ENCODE measurements at regions not wholly inside any gene's neighbourhood (a gene's known extent, or its start where the extent isn't known, plus 50 kb on each side); places are given as distances from the start of the nearest gene placed in this dataset.

DNA sequence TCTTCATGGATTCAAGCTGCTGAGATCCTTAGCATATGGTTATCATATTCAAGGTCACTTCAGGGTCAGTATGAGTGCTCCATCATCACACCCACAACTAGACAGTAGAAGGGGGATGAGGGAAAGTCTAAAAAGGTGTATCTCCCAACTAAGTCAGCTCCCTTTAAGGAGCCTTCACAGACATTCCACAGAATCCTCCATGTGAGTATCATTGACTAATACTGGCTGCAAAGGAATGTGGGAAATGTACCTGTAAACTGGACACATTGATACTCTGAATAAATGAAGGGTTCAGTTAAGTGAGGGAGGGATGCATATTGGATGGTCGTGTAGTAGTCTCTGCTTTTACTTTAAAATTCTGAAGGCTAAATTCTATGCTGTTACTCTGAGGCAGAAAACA, 330.7 kb downstream of the LRRC70 start:
- Histone ChIP-seq H3K14ac (ENCODE audit: insufficient read depth, low read length) (no peak overlapping the region), H2AK5ac (ENCODE audit: insufficient read length, low read length) (no peak overlapping the region), H3K9me3 (ENCODE audit: control insufficient read depth, low read depth, low read length) (no peaks in the 10 kb centered on the region), H3K18ac (ENCODE audit: insufficient read length, low read depth, low read length) (no peak overlapping the region), H2BK5ac (ENCODE audit: insufficient read length, low read length) (no peak overlapping the region), H3K4ac (ENCODE audit: low read depth, low read length) (no peak overlapping the region), H3K56ac (ENCODE audit: insufficient read length, low read depth, low read length) (no peak overlapping the region), H4K91ac (ENCODE audit: insufficient read length, low read depth, low read length) (no peak overlapping the region), H2BK15ac (ENCODE audit: low read depth, low read length) (no peak overlapping the region), H4K20me1 (ENCODE audit: control insufficient read depth, insufficient read depth, insufficient read length) (no peaks in the 10 kb centered on the region), H3K4me2 (ENCODE audit: insufficient read depth, insufficient read length, low read length) (no peak overlapping the region), H3K23me2 (ENCODE audit: insufficient read length, low read depth, low read length, poor library complexity, severe bottlenecking) (no peaks in the 10 kb centered on the region), H4K5ac (ENCODE audit: insufficient read length, low read depth, low read length) (no peak overlapping the region), H2BK12ac (ENCODE audit: insufficient read length, low read depth, low read length) (no peak overlapping the region), H3T11ph (ENCODE audit: low read length) (no peak overlapping the region), H3K79me1 (ENCODE audit: insufficient read depth, low read depth, low read length, poor library complexity, severe bottlenecking) (no peaks in the 10 kb centered on the region), H3K27ac (ENCODE audit: insufficient read length, low read depth, low read length) (no peak overlapping the region), H3K27me3 (ENCODE audit: insufficient read depth, low read length) (no peaks in the 10 kb centered on the region), H3K9ac (ENCODE audit: extremely low read depth, insufficient read length, low read length) (no peak overlapping the region), H3K79me2 (ENCODE audit: insufficient read depth, low read length) (no peaks in the 10 kb centered on the region), H4K8ac (replicated peaks; ENCODE audit: insufficient read length, low read depth, low read length) (no peak overlapping the region), H3K4me1 (ENCODE audit: insufficient read depth, low read length) (peaks cover 3% of the 10 kb centered on the region; the same call in 1 of the 2 replicates), H2BK20ac (ENCODE audit: low read depth, low read length, poor library complexity, severe bottlenecking) (no peak overlapping the region), H2AFZ (ENCODE audit: low read length) (no peak overlapping the region), H2BK120ac (ENCODE audit: low read depth, low read length, poor library complexity, severe bottlenecking) (no peak overlapping the region), H3K23ac (ENCODE audit: insufficient read length, low read depth, low read length) (no peak overlapping the region)
- no CpG with 5 or more reads among the region's 1 CpG for WGBS (ENCODE audit: extremely low coverage, insufficient read length, low lambda C conversion rate)
- H3K9me3 Mint-ChIP-seq = peaks cover 7 to 12% of the 10 kb centered on the region in 2 experiments; a peak in 3 of 5 replicates
- no peak for DNase-seq
- no peak overlapping the region for H3K27ac Mint-ChIP-seq
- TF ChIP-seq, protein P1, sequence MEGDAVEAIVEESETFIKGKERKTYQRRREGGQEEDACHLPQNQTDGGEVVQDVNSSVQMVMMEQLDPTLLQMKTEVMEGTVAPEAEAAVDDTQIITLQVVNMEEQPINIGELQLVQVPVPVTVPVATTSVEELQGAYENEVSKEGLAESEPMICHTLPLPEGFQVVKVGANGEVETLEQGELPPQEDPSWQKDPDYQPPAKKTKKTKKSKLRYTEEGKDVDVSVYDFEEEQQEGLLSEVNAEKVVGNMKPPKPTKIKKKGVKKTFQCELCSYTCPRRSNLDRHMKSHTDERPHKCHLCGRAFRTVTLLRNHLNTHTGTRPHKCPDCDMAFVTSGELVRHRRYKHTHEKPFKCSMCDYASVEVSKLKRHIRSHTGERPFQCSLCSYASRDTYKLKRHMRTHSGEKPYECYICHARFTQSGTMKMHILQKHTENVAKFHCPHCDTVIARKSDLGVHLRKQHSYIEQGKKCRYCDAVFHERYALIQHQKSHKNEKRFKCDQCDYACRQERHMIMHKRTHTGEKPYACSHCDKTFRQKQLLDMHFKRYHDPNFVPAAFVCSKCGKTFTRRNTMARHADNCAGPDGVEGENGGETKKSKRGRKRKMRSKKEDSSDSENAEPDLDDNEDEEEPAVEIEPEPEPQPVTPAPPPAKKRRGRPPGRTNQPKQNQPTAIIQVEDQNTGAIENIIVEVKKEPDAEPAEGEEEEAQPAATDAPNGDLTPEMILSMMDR (conservative IDR thresholded peaks at IDR 0.05) = no peak
- H3K4me3 Mint-ChIP-seq = no peak overlapping the region
- peaks cover 0 to 7% (median 3%) of the 10 kb centered on the region in 3 experiments; a peak in 3 of 7 replicates for H3K36me3 Mint-ChIP-seq (ENCODE audit: insufficient read depth in 1 of 3, low read depth in 3 of 3)
- H3K4me1 Mint-ChIP-seq = peaks cover 10 to 12% of the 10 kb centered on the region in 2 experiments
- no peaks in the 10 kb centered on the region for H3K27me3 Mint-ChIP-seq (ENCODE audit: low read depth)

All from H9 (cell line).